Activated naive CD4-positive, alpha-beta T cell treated with anti-CD3 and anti-CD28 coated beads for 36 hours (primary cell): ENCODE measurements at regions not wholly inside any gene's neighbourhood (a gene's known extent, or its start where the extent isn't known, plus 50 kb on each side); places are given as distances from the start of the nearest gene placed in this dataset.
"Not testable (repeated sequence)": the region's sequence is repeated elsewhere in the genome, so short reads cannot be mapped to it uniquely, and the experiment has no call there.

Experiments used
- CTCF ChIA-PET: fragments of 350-600 bp; sonication (Branson Sonifier 250); formaldehyde crosslinking; loops from one replicate; lab custom pipeline; 2021; ENCODE audit warnings: antibody characterized with exemption; lab: Charles Lee
- DNase-seq: peaks from one replicate; pipeline ENCODE4 v3.0.0-alpha.2; 2020
- H3K27ac Mint-ChIP-seq: one replicate; pipeline ENCODE4 v1.8.0; 2021; ENCODE audit warnings: mild to moderate bottlenecking, mixed read lengths
- H3K27me3 Mint-ChIP-seq: one replicate; pipeline ENCODE4 v1.8.0; 2021; ENCODE audit warnings: low read depth, mixed read lengths
- H3K36me3 Mint-ChIP-seq: one replicate; pipeline ENCODE4 v1.8.0; 2021; ENCODE audit warnings: low read depth, mixed read lengths
- H3K4me1 Mint-ChIP-seq: one replicate; pipeline ENCODE4 v1.8.0; 2021; ENCODE audit warnings: low read depth, mixed read lengths
- H3K4me3 Mint-ChIP-seq: one replicate; pipeline ENCODE4 v1.8.0; 2021; ENCODE audit warnings: mild to moderate bottlenecking, moderate library complexity, mixed read lengths
- H3K9me3 Mint-ChIP-seq: one replicate; pipeline ENCODE4 v1.8.0; 2021; ENCODE audit warnings: mixed read lengths
- intact Hi-C: fragments of 100-400 bp; cut with micrococcal nuclease; formaldehyde crosslinking; loops from one replicate; pipeline ENCODE4 v1.15.1; 2023

DNA sequence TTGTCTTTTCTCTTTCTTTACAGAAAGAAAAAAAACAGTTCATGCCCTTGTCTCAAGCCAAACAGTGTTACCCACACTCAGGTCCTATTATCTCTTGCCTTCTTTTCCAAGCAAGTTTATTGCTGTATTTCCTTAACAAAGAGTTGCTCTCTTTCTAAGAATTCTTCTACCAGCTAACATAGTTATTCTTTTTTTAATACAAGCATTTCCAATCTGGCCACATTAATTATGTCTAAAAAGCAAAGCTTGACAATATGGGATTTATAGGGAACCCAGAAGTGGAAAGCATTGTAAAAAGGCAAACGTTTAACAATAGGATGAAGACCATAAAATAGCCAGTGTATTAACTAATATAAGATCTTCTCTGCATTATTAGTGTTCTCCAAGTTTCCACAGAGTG, 272.5 kb upstream of the CWC22 start:
- no peak for DNase-seq
- H3K27me3 Mint-ChIP-seq, result no peaks in the 10 kb centered on the region
- H3K4me1 Mint-ChIP-seq, result no peaks in the 10 kb centered on the region
- CTCF ChIA-PET, result no interaction called here
- H3K27ac Mint-ChIP-seq, result no peak overlapping the region
- H3K36me3 Mint-ChIP-seq, result no peaks in the 10 kb centered on the region
- no peaks in the 10 kb centered on the region for H3K9me3 Mint-ChIP-seq
- H3K4me3 Mint-ChIP-seq, result no peak overlapping the region
- intact Hi-C loops, result no loop called here

GRCh38 chr2:180276733-180277132, 269.6 kb upstream of the CWC22 start:
- H3K4me1 Mint-ChIP-seq, result no peaks in the 10 kb centered on the region
- no peak overlapping the region for H3K4me3 Mint-ChIP-seq
- H3K27ac Mint-ChIP-seq, result no peak overlapping the region
- H3K9me3 Mint-ChIP-seq, result peaks cover 2% of the 10 kb centered on the region
- intact Hi-C loops, result no loop called here
- DNase-seq, result no peak
- no peaks in the 10 kb centered on the region for H3K36me3 Mint-ChIP-seq
- CTCF ChIA-PET, result no interaction called here
- H3K27me3 Mint-ChIP-seq, result no peaks in the 10 kb centered on the region

- H3K36me3 Mint-ChIP-seq, result no peaks in the 10 kb centered on the region
- no peak for DNase-seq
- H3K4me1 Mint-ChIP-seq, result no peaks in the 10 kb centered on the region
- no peaks in the 10 kb centered on the region for H3K27me3 Mint-ChIP-seq
- no peak overlapping the region for H3K27ac Mint-ChIP-seq
- CTCF ChIA-PET, result no interaction called here
- intact Hi-C loops, result no loop called here
- no peak overlapping the region for H3K4me3 Mint-ChIP-seq
- peaks cover 4% of the 10 kb centered on the region for H3K9me3 Mint-ChIP-seq
Observed at GRCh38 chr2:180268006-180268405, 260.9 kb upstream of the CWC22 start.

- Mint-ChIP-seq H3K4me3 (no peak overlapping the region), H3K4me1 (no peaks in the 10 kb centered on the region), H3K36me3 (no peaks in the 10 kb centered on the region), H3K9me3 (peaks cover 2% of the 10 kb centered on the region), H3K27ac (no peak overlapping the region), H3K27me3 (no peaks in the 10 kb centered on the region)
- CTCF ChIA-PET, result no interaction called here
- intact Hi-C loops, result no loop called here
- DNase-seq, result no peak
Observed at GRCh38 chr2:180261976-180262375, 254.9 kb upstream of the CWC22 start.

DNA sequence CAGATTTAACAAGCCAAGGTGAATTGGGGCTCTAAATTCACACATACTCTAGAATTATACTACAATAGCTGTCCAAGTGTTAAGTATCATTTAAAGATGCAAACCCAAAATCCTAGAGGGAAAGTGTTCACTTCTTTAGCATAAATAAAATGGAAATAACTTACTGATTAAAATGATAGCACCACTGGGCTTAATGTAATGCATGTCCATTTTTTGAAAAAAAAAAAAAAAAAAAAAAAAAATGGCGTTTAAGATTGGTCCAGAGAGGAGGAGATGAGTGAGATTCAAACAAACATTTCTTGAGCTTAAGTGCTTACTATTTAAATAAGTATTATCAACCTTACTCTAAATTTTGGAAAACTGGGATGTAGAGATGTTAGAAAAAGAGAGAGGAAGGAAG, 251.5 kb upstream of the CWC22 start:
- no peaks in the 10 kb centered on the region for H3K27me3 Mint-ChIP-seq
- H3K4me3 Mint-ChIP-seq, result no peak overlapping the region
- H3K9me3 Mint-ChIP-seq, result no peaks in the 10 kb centered on the region
- no peak for DNase-seq
- H3K27ac Mint-ChIP-seq, result no peak overlapping the region
- CTCF ChIA-PET, result no interaction called here
- H3K36me3 Mint-ChIP-seq, result no peaks in the 10 kb centered on the region
- intact Hi-C loops, result no loop called here
- no peaks in the 10 kb centered on the region for H3K4me1 Mint-ChIP-seq

GRCh38 chr2:180258041-180258537, 251.0 kb upstream of the CWC22 start:
- H3K36me3 Mint-ChIP-seq, result no peaks in the 10 kb centered on the region
- CTCF ChIA-PET, result no interaction called here
- no peaks in the 10 kb centered on the region for H3K27me3 Mint-ChIP-seq
- H3K27ac Mint-ChIP-seq, result no peak overlapping the region
- DNase-seq, result no peak
- H3K9me3 Mint-ChIP-seq, result no peaks in the 10 kb centered on the region
- intact Hi-C loops, result no loop called here
- H3K4me3 Mint-ChIP-seq, result no peak overlapping the region
- H3K4me1 Mint-ChIP-seq, result no peaks in the 10 kb centered on the region

- Mint-ChIP-seq H3K27me3 (no peaks in the 10 kb centered on the region), H3K4me1 (no peaks in the 10 kb centered on the region), H3K4me3 (no peak overlapping the region), H3K27ac (no peak overlapping the region), H3K9me3 (no peaks in the 10 kb centered on the region), H3K36me3 (no peaks in the 10 kb centered on the region)
- CTCF ChIA-PET, result no interaction called here
- intact Hi-C loops, result no loop called here
- DNase-seq, result no peak
Observed at GRCh38 chr2:180257247-180257646, 250.2 kb upstream of the CWC22 start.

GRCh38 chr2:180255981-180256380, 248.9 kb upstream of the CWC22 start:
- CTCF ChIA-PET, result no interaction called here
- Mint-ChIP-seq H3K27ac (no peak overlapping the region), H3K4me3 (no peak overlapping the region), H3K4me1 (no peaks in the 10 kb centered on the region), H3K9me3 (no peaks in the 10 kb centered on the region), H3K27me3 (no peaks in the 10 kb centered on the region), H3K36me3 (no peaks in the 10 kb centered on the region)
- no peak for DNase-seq
- intact Hi-C loops, result no loop called here

GRCh38 chr2:180254872-180255271, 247.8 kb upstream of the CWC22 start:
- CTCF ChIA-PET, result no interaction called here
- Mint-ChIP-seq H3K4me3 (no peak overlapping the region), H3K9me3 (no peaks in the 10 kb centered on the region), H3K27me3 (no peaks in the 10 kb centered on the region), H3K4me1 (no peaks in the 10 kb centered on the region), H3K36me3 (no peaks in the 10 kb centered on the region), H3K27ac (no peak overlapping the region)
- no peak for DNase-seq
- intact Hi-C loops, result no loop called here

- DNase-seq, result no peak
- CTCF ChIA-PET, result no interaction called here
- intact Hi-C loops, result no loop called here
- H3K27ac Mint-ChIP-seq, result no peak overlapping the region
- H3K36me3 Mint-ChIP-seq, result no peaks in the 10 kb centered on the region
- H3K9me3 Mint-ChIP-seq, result no peaks in the 10 kb centered on the region
- H3K4me3 Mint-ChIP-seq, result no peak overlapping the region
- no peaks in the 10 kb centered on the region for H3K4me1 Mint-ChIP-seq
- H3K27me3 Mint-ChIP-seq, result no peaks in the 10 kb centered on the region
Observed at GRCh38 chr2:180247658-180248057, 240.6 kb upstream of the CWC22 start.

GRCh38 chr2:180246268-180246667, 239.2 kb upstream of the CWC22 start:
- H3K36me3 Mint-ChIP-seq, result no peaks in the 10 kb centered on the region
- H3K27ac Mint-ChIP-seq, result no peak overlapping the region
- H3K9me3 Mint-ChIP-seq, result no peaks in the 10 kb centered on the region
- no peak overlapping the region for H3K4me3 Mint-ChIP-seq
- DNase-seq, result no peak
- H3K4me1 Mint-ChIP-seq, result no peaks in the 10 kb centered on the region
- no peaks in the 10 kb centered on the region for H3K27me3 Mint-ChIP-seq
- intact Hi-C loops, result no loop called here
- CTCF ChIA-PET, result no interaction called here

DNA sequence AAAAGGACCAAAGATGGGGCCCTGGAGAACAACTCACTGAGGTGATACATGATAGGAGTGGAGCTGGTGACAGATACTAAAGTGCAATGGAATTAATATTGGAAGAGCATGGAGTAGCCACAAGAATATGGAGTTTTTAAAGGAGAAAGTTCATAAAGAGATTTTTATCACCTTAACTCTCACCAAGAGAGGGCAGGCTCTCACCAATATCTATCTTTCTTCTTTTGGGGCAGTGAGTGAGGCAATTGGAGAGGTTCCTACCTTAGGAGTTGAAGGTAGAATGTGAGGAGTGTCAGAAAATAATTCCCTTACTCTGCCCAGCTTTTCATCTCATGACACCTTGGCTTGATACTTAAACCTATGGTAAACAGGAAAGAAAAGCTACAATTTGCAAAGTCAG, 233.7 kb upstream of the CWC22 start:
- intact Hi-C loops, result loop anchor here (5.0 kb wide), 1 partner anchor 817 kb away; no protein-coding TSS in a partner anchor
- Mint-ChIP-seq H3K4me1 (no peaks in the 10 kb centered on the region), H3K27ac (no peak overlapping the region), H3K4me3 (no peak overlapping the region), H3K27me3 (peaks cover 1% of the 10 kb centered on the region), H3K9me3 (no peaks in the 10 kb centered on the region), H3K36me3 (no peaks in the 10 kb centered on the region)
- CTCF ChIA-PET, result no interaction called here
- DNase-seq, result no peak

GRCh38 chr2:180238729-180239128, 231.6 kb upstream of the CWC22 start:
- intact Hi-C loops, result no loop called here
- H3K9me3 Mint-ChIP-seq, result no peaks in the 10 kb centered on the region
- no peak for DNase-seq
- H3K36me3 Mint-ChIP-seq, result no peaks in the 10 kb centered on the region
- CTCF ChIA-PET, result no interaction called here
- no peaks in the 10 kb centered on the region for H3K4me1 Mint-ChIP-seq
- H3K27me3 Mint-ChIP-seq, result peaks cover 1% of the 10 kb centered on the region
- H3K4me3 Mint-ChIP-seq, result no peak overlapping the region
- no peak overlapping the region for H3K27ac Mint-ChIP-seq

GRCh38 chr2:180236061-180236460, 229.0 kb upstream of the CWC22 start:
- H3K9me3 Mint-ChIP-seq, H3K4me1 Mint-ChIP-seq, intact Hi-C loops, H3K27me3 Mint-ChIP-seq, H3K27ac Mint-ChIP-seq, H3K36me3 Mint-ChIP-seq, DNase-seq, CTCF ChIA-PET, H3K4me3 Mint-ChIP-seq: not testable (repeated sequence)
